ENCODE measurements at regions not wholly inside any gene's neighbourhood (a gene's known extent, or its start where the extent isn't known, plus 50 kb on each side); places are given as distances from the start of the nearest gene placed in this dataset.

GRCh38 chr10:8640878-8641277, 586.4 kb downstream of the GATA3 start:
- no peak overlapping the region for H3K4me3 ChIP-seq (ENCODE audit: low read depth, low read length)
- no peak for DNase-seq (ENCODE audit: low read depth)
- TF ChIP-seq CTCF (IDR thresholded peaks at IDR 0.05; ENCODE audit: low read depth, low read length, missing control alignments), result no peak

- no peak for DNase-seq (ENCODE audit: low read depth)
- H3K4me3 ChIP-seq (ENCODE audit: low read depth, low read length), result no peak overlapping the region
- no peak for TF ChIP-seq CTCF (IDR thresholded peaks at IDR 0.05; ENCODE audit: low read depth, low read length, missing control alignments)
Observed at GRCh38 chr10:8656261-8656660, 601.8 kb downstream of the GATA3 start.

- TF ChIP-seq CTCF (IDR thresholded peaks at IDR 0.05; ENCODE audit: low read depth, low read length, missing control alignments), result no peak
- H3K4me3 ChIP-seq (ENCODE audit: low read depth, low read length), result no peak overlapping the region
- no peak for DNase-seq (ENCODE audit: low read depth)
Observed at GRCh38 chr10:8659982-8660381, 605.5 kb downstream of the GATA3 start.

GRCh38 chr10:8661886-8662285, 607.4 kb downstream of the GATA3 start:
- no peak overlapping the region for H3K4me3 ChIP-seq (ENCODE audit: low read depth, low read length)

GRCh38 chr10:8663131-8663530, 608.6 kb downstream of the GATA3 start:
- no peak for DNase-seq (ENCODE audit: low read depth)
- no peak overlapping the region for H3K4me3 ChIP-seq (ENCODE audit: low read depth, low read length)
- TF ChIP-seq CTCF (IDR thresholded peaks at IDR 0.05; ENCODE audit: low read depth, low read length, missing control alignments), result no peak

More at GRCh38 chr10:8661886-8662285, 607.4 kb downstream of the GATA3 start:
- DNase-seq (ENCODE audit: low read depth), result no peak
- TF ChIP-seq CTCF (IDR thresholded peaks at IDR 0.05; ENCODE audit: low read depth, low read length, missing control alignments), result no peak

GRCh38 chr10:8665322-8665721, 610.8 kb downstream of the GATA3 start:
- no peak for TF ChIP-seq CTCF (IDR thresholded peaks at IDR 0.05; ENCODE audit: low read depth, low read length, missing control alignments)
- DNase-seq (ENCODE audit: low read depth), result no peak
- H3K4me3 ChIP-seq (ENCODE audit: low read depth, low read length), result no peak overlapping the region

GRCh38 chr10:8670461-8670860, 616.0 kb downstream of the GATA3 start:
- DNase-seq (ENCODE audit: low read depth), result no peak
- no peak overlapping the region for H3K4me3 ChIP-seq (ENCODE audit: low read depth, low read length)
- no peak for TF ChIP-seq CTCF (IDR thresholded peaks at IDR 0.05; ENCODE audit: low read depth, low read length, missing control alignments)
